ENCODE measurements at regions not wholly inside any gene's neighbourhood (a gene's known extent, or its start where the extent isn't known, plus 50 kb on each side); places are given as distances from the start of the nearest gene placed in this dataset.

DNA sequence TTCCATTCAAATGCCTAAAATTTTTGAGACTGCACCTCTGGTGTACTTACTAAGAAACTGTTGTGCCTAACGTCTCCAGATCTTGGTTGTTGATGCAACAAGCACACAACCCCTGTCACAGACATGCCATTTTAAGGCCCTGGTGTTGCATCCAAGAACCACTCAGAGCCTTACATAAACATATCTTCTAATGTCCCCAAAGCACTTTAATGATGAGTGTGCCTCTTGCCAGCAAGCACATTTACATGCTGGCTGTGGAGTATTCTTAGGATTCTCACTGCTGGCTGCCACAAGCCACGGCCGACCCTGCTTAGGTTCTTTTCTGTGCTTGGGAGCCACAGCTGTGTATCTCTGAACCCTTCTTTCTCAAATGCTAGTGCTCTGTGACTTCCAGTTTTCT is 201.4 kb downstream of the ADAMTS15 start:
- H3K27me3 ChIP-seq = no peaks in the 10 kb centered on the region
- ATAC-seq = no peak
- H3K27ac ChIP-seq = no peak overlapping the region
- TF ChIP-seq, protein P1, sequence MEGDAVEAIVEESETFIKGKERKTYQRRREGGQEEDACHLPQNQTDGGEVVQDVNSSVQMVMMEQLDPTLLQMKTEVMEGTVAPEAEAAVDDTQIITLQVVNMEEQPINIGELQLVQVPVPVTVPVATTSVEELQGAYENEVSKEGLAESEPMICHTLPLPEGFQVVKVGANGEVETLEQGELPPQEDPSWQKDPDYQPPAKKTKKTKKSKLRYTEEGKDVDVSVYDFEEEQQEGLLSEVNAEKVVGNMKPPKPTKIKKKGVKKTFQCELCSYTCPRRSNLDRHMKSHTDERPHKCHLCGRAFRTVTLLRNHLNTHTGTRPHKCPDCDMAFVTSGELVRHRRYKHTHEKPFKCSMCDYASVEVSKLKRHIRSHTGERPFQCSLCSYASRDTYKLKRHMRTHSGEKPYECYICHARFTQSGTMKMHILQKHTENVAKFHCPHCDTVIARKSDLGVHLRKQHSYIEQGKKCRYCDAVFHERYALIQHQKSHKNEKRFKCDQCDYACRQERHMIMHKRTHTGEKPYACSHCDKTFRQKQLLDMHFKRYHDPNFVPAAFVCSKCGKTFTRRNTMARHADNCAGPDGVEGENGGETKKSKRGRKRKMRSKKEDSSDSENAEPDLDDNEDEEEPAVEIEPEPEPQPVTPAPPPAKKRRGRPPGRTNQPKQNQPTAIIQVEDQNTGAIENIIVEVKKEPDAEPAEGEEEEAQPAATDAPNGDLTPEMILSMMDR (IDR thresholded peaks at IDR 0.05) = no peak
- TF ChIP-seq POLR2A (IDR thresholded peaks at IDR 0.05) = no peak
- no peaks in the 10 kb centered on the region for H3K36me3 ChIP-seq (replicated peaks in 1 of 2; ENCODE audit: insufficient read depth in 1 of 2, low read depth in 2 of 2)
- no peak for DNase-seq
- H3K4me1 ChIP-seq = peaks cover 22% of the 10 kb centered on the region
- 75 to 80% methylated on average over 3 of the region's 3 CpGs for WGBS, 2 donors
- H3K9me3 ChIP-seq = no peaks in the 10 kb centered on the region
- intact Hi-C loops (cut with DNase I) = no loop called here
- H3K4me3 ChIP-seq = no peak overlapping the region

DNA sequence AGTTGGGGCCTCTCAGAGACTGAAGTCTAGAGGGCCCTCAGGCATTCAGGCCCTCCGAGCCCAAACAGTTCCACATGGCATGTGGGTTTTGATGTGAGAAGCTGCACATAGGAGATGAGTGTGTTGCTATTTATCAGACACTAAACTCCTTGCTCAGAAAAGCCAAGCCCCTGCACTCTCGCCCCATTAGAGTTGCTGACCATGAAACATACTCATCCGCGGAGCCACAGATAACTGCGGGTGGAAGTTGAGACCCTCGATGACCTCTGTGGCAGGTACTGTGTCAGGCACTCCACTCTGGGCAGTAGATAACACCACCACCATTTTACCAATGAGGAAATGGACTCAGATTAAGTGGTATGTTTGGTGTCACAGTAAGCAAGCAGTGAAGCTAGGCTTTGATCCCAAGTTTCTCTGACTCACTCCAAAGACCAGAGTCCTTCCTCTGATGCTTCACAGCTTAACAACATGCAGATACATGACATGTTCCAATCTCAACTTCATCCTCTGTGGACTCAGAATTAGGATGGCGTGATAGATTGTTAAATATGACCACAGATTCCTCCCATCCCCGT is 202.1 kb downstream of the ADAMTS15 start:
- no peak for ATAC-seq
- TF ChIP-seq POLR2A (IDR thresholded peaks at IDR 0.05) = no peak
- TF ChIP-seq, protein P1 (IDR thresholded peaks at IDR 0.05) = no peak
- WGBS, 2 donors = 85 to 91% methylated on average over 5 to 8 of the region's 8 CpGs

DNA sequence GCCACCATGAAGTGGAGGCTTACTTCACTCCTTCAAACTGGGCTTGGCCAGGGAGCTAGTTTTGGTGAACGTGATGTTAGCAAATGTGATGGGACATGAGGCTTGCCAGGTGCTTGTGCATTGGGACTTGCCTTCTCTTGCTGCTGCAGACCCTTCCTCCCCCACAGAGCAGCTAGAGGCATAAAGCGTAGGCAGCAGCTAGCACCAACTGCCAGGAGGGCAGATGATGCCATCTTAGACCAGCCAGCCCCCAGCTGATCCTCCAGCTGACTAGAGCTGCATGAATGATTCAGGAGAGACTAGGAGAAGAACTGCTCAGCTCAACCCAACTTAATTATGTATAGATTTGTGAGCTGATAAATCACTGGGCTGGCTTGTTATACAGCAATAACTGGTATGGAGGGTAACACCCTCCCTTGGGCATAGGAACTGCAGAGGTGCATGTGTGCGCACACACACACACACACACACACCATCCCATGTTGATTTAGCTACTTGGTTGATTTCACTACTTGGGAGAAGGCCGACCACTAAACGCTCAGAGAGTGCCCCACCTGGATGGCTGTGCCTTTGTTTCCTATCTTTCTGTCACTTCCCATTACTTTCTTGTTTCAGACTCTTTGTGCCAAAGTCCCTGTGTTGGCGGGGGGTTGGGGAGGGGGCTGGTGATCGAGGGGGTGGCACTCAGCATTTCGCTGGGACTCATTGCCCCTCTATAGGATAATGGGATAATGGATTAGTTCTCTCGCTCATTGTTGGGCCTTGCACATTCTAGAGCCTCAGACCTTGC is 202.8 kb downstream of the ADAMTS15 start:
- TF ChIP-seq, protein P1 (IDR thresholded peaks at IDR 0.05) = no peak
- TF ChIP-seq POLR2A (IDR thresholded peaks at IDR 0.05) = no peak
- Histone ChIP-seq H3K27ac (no peak overlapping the region), H3K9me3 (no peaks in the 10 kb centered on the region), H3K36me3 (replicated peaks in 1 of 2; ENCODE audit: insufficient read depth in 1 of 2, low read depth in 2 of 2) (no peaks in the 10 kb centered on the region), H3K27me3 (no peaks in the 10 kb centered on the region), H3K4me3 (no peak overlapping the region), H3K4me1 (peaks cover 24% of the 10 kb centered on the region)
- DNase-seq (no peak), ATAC-seq (no peak)
- intact Hi-C loops (cut with DNase I) = no loop called here
- WGBS, 2 donors = 87 to 89% methylated on average over 9 of the region's 9 CpGs

More for the DNA sequence above, 202.1 kb downstream of the ADAMTS15 start:
- DNase-seq = no peak
- H3K4me1 ChIP-seq = peaks cover 25% of the 10 kb centered on the region
- no peak overlapping the region for H3K4me3 ChIP-seq
- no peak overlapping the region for H3K27ac ChIP-seq
- no peaks in the 10 kb centered on the region for H3K9me3 ChIP-seq
- no peaks in the 10 kb centered on the region for H3K36me3 ChIP-seq (replicated peaks in 1 of 2; ENCODE audit: insufficient read depth in 1 of 2, low read depth in 2 of 2)
- no peaks in the 10 kb centered on the region for H3K27me3 ChIP-seq
- intact Hi-C loops (cut with DNase I) = no loop called here

DNA sequence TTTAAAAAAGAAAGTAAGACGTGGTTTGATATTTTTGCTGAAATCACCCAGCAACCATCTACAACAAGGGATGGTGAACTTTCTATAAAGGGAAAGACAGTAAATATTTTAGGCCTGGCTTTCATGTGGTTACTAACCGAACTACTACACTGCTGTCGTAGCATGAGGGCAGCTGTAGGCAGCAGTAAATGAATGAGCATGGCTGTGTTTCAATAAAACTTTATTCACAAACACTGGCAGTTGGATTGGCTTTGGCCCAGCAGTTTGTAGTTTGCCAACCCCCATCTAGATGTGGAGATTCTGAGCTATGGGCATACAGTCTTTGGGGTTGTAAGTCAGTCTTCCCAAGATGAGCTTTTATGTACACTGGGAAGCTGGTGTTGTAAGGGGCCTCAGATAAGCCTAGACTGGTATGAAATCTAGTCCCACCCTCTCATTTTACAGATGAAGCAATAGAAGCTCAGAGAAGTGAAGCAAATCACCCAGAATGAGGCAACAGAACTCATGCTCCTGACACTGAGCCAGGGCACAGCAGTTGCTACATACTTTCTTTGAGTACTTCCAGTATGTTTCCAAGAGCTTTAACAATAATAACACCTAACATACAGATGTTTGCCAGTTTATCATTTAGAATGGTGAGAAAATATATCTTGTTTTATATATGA is 204.4 kb downstream of the ADAMTS15 start:
- Histone ChIP-seq H3K27ac (peak overlapping the region in 2 of 4 donors; percentile 28 to 42), H3K9me3 (no peaks in the 10 kb centered on the region), H3K4me3 (no peak overlapping the region), H3K36me3 (replicated peaks in 1 of 2; ENCODE audit: insufficient read depth in 1 of 2, low read depth in 2 of 2) (no peaks in the 10 kb centered on the region), H3K4me1 (peaks cover 24% of the 10 kb centered on the region), H3K27me3 (no peaks in the 10 kb centered on the region)
- TF ChIP-seq, protein P1 (IDR thresholded peaks at IDR 0.05) = no peak
- no peak for TF ChIP-seq POLR2A (IDR thresholded peaks at IDR 0.05)
- WGBS, 2 donors = 87 to 89% methylated on average over 3 of the region's 3 CpGs
- intact Hi-C loops (cut with DNase I) = no loop called here
- peak; percentile 39 for ATAC-seq
- DNase-seq = peak in 3 of 4 donors; percentile 42 to 54 (median 52)
